ENCODE measurements at regions not wholly inside any gene's neighbourhood (a gene's known extent, or its start where the extent isn't known, plus 50 kb on each side); places are given as distances from the start of the nearest gene placed in this dataset.

DNA sequence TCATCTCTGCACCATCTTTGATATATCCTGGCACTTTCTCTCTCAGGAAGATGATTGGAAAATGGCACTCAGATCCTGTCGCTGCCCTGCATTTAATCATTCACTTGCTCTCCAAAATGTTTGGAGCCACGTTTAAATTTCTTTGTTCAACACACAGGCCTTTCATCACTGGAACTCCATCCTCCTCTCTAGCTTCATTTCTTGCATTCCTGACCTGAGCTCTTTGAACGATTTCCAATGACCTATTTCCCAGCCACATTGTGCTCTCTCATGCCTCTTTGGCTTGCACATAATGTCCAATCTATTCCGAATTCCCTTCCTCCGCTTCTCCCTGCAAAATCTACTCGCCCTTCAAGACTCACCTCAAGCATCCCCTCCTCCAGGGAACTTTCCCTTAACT lies 287.4 kb upstream of the NBEA start:
- DNase-seq = no peak

DNA sequence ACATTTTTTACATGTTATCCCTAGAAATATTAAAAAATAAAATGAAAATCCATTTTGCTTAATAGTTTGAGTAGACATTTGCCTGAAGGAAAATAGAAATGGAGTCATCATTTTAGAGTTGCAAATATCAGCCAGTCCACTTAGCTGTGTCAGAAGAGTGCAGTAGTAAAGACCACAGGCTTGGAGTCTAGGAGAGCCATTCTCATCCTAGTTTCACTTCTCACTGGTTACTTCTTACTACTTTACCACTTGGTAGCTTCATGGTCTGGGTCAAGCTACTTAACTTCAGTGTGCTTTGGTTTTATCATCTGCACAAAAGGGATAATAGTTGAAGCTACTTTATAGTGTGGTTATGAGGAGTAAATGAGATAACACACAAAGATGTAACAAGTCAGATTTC lies 286.5 kb upstream of the NBEA start:
- DNase-seq = no peak

DNA sequence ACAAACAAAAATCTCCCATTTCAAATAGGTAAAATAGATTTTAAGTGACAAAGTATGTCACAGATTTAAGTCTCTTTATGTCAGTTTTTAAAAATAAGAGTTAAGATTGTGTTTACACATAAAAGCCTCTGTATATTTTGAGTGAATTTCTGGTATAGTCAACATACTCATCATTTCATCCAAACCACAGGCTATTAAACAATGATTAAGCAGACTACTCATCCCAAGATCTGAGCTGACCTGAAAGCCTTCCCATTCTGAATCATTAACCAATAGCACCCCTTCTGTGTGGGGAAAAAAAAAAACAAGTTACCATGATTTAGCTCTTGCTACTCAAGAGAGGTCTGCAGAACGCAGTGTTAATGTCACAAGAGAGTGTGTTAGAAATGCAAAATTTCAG lies 284.4 kb upstream of the NBEA start:
- DNase-seq = no peak

DNA sequence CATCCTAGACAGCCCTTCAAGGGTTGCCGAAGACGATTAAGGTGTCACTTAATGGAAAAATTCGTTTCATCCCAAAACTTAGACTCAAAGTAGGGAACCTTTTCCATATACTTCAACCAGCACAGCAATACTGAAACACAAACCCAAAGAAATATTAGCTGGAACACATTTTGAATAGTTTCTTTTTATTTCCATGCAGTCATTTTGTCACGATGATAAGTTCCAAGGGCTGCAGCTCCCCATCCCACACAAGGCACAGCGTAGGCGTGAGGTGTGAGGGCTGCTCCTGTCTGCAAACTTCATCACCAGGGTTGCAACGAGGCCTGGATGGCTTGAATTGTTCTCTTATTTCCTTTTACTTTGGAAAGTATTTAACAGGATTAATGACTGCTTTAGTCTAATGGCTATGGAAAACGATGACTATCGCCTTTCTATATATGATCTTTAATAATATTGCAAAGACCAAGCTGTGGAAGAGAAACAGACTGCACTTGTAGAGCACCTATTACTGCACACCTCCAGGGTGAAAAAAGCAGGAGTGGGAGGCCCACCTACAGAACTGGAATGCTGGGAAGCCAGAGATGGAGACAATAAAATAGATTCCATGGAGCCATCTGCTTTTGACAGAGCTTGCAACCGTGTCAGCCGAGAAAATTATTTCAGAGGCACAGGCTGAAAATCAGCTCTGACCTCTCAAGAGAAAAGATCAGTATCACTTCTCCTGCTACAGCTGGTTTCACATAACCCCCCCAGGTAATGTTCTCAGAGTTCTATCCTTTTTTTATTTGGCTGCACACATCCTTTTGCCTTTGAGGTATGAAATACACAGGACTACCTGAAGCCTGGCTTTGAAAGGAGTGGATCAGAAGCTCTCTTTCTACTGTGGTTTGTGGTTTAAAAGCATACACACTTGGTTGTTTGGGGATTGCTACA lies 274.5 kb upstream of the NBEA start:
- no peak for DNase-seq

DNA sequence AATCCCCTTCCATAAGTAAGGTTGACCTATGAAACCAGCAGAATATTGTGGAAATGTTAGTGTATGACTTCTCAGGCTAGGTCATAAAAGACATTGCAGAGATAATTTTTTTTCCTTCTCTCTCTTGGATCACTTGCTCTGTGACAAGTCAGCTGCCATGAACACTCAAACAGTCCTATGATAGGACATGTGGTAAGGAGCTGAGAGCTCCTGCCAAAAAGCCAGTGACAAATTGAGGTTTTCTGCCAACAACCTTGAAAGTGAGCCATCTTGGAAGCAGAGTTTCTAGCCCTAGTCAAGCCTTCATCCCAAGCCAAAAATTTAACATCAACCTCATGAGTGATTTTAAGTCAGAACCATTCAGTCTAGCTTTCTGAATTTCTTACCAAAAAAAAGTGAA lies 270.9 kb upstream of the NBEA start:
- no peak for DNase-seq

- DNase-seq = no peak
Measured at GRCh38 chr13:34672631-34673030, 269.4 kb upstream of the NBEA start.

DNA sequence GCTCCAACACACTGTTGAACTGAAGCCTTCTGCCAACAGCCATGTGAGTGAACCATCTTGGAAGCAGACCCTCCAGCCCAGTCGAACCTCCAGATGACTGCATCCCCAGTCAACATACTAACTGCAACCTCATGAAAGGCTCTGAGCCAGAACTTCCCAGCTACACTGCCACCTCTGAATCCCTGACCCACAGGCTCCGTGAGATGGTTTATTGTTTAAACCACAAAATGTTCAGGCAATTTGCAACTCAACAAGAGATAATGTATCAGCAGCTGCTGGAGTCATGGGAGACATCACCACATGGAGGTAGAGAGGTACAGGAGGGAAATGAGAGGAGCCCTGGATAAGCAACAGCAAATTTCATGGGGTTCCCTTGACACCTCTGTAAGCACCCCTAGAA lies 266.4 kb upstream of the NBEA start:
- no peak for DNase-seq

- no peak for DNase-seq
Measured at GRCh38 chr13:34678154-34678553, 263.9 kb upstream of the NBEA start.

DNA sequence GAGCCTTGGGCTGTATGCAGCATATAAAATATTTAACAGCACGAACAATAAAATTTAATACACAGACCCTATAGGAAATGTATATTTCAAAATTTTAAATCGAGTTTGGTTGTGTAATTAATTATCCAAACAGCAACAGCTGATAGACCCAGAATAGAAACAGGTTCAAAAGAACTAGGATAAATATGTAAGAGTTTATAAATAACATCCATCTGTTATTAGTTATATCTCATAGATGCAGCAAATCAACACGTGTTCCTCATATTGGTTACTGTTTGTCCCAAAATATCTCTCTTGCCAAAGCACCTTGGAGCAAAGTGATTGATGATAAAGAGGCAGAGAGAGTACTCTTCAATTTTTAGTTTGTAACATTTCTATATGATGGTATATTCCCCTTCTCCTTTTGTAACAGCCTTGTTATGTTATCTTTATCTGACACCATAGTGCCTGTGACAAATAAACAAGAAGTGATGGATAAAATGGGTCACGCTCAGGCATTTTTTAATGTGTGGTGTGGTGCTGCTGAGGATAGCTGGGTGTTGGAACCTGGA lies 260.6 kb upstream of the NBEA start:
- no peak for DNase-seq

GRCh38 chr13:34695063-34695462 lies 247.0 kb upstream of the NBEA start:
- no peak for DNase-seq

DNA sequence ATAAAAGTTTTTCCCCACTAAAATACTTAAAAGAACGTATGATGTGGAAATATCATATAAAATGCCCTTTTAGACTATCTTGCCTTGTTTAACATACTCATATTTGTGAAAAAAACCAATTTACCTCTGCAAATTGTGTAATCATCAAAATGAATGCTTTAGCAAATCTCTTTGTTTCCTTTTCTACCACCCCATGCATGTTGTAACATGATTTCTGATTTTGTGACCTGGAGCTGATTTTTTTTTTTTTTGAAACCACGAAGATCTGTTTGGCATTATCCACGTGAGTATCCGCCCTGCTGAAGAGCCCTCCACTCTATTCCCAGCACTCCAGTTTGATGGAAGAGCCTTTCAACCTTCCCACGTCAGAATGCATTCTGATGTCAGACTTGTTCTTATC lies 245.8 kb upstream of the NBEA start:
- peak; percentile 26 for DNase-seq

DNA sequence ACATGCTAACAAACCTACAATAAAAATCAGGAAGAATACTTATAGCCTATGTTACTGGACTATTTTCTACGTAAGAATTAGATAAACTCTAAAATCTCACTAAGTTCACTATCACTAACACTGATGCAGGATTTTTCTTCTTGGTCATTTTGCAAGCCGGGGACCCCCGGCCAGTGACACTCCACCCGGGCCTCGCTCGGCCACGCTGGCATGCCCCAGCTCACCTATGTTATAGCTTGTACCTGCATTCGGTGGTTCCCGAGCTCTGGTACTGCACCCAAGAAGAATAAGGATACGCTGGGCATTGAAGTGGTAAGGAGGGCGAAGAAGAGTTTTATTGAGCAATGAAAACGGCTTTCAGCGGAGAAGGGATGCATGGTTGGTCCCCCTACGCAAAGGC lies 245.3 kb upstream of the NBEA start:
- DNase-seq = no peak

GRCh38 chr13:34698945-34699344 lies 243.1 kb upstream of the NBEA start:
- no peak for DNase-seq

DNA sequence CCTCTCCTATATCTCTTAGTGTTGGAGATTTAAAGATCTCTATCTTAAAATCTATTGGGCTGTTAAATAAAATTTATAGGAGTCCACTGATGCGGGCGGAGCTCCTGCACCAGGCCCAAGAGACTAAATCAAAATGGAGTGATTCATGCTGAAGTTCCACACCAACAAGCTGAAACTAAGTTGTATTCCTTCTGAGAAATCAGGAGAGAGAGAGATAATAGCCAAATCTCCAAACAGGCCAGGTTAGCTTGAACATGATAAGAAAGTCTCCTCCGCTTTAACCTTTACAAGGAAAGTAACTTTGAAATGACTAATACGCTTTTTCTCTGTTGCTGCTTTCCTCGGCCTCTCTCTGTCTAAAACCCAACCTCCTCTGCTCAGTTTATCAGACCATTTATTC lies 241.9 kb upstream of the NBEA start:
- no peak for DNase-seq

DNA sequence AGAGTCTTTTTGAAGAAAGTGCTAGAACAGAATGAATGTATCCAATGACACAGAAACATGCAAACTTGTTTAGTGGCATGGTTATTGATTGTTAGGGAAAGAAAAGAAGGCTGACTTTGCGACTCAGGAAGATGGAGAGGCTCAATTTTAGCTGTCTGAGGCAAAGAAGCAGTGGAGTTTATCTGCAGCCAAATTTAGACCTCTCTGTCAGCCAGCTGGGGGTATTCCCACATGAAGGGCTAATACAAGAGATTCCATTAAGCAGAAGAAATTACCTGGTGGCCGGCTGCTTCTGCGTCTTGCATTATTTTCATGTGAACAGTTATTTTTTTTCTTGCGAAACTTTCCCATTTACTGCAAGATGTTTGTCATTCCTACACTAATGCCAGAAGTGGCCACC lies 240.2 kb upstream of the NBEA start:
- no peak for DNase-seq

DNA sequence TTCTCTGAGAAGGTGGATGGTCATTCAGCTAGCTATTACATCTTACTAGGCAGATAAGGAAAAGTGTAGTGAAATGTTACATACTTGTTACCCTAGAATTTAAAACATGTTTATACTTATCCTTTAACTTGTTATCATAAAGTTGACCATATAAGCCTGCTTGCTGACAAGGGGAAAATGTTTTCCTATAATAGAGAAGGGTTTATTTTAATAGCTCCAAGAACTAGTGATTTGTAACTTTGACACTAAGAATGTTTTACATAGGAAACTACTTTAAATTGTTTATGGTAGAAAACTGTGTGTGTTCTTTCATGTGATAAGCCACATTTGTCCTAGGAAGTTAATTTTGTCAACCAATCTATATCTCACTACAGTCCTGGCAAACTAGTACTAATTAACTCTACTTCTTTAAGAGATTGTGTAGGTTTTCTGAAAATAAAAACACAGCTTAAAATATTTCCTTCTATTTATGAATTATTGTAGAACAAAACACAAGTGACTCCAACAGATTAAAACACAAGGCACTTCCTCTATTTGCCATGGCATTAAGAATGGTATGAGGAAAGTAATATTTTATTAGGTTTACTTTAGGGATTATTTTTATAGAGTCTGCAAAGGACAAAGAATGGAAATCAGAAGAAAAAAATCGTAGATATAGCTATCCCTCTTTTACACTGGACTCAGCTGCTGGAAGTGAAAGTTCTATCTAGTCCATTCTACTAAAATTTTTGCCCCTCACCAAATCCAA lies 233.3 kb upstream of the NBEA start:
- no peak for DNase-seq

GRCh38 chr13:34719060-34719875 lies 222.8 kb upstream of the NBEA start:
- DNase-seq = no peak

DNA sequence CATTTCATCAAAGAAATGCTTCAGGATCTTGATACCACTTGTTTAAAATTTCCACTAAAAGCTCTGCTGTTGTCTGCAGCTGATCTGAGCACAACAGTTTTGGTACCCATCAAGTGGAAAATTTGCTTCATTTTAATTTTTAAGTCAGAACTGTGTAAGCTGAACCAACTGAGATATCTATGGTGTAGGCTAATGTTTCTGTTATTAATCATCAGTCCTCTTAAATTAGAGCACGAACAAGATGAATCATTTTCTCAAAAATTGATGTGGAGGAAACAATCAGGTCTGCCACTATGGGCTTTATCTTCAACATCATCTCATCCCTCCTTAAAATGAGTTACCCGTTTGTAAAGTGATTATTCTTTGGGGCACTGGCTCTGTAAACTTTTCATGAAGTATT lies 221.5 kb upstream of the NBEA start:
- no peak for DNase-seq

DNA sequence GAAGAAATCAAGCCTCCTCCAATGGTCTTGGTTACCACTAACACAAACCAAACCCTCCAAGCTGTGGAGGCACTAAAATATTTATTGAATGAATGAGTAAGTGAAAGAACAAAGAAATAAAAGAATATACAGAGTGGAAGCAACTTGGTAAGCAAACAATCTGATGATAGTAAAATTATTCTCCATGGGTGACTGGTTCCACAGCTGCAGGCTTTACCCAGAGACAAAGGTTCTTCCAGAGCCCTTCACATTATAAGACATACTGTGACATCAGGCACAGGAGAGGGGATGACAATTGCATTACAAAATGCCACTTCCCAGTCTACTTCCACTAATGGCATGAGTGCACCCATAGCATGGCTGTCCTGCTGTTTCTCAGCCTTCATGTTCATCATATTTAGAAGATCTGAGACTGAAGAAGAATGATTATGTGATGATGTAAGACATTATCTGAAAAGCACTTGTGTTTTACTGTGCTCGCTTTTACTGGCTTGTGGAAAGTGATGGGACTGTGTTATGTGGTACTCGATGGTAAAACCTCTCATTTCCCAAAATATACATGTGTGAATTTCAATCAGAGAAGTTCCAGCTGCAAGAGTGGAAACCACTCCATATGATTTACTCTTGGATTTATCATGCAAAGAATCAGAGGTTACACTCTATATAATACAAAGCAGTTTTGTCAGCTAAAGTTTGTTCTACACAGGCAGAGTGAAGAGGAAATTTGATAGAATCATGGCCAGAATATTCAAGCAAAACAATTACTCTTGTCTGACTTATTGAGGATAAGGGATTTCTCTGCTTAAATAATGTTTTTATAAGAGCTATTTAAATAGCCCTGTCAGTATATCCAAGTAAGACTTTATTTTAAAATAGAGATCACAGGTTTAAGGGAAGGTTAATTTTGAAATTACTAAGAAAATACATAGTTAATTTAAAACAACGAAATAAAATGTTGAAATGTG lies 220.2 kb upstream of the NBEA start:
- peak; percentile 90 for DNase-seq

DNA sequence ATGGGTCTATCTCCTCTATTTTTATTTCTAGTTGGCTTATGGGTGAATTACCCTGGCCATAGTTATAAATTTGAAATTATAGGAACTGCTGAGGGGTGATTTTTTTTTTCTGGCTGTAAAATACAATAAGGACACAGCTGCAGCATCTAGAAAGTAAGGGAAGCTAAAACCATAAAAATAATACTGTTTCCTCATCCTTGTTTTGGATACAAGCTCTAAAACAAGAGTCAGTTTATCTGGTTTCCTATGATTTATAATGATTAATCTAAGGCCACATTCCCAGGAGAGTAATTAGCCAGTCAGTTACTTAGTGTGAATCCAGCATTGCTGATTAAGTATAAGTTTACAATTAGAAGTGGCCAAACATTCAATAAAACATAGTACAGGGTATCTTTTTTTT lies 219.1 kb upstream of the NBEA start:
- no peak for DNase-seq

DNA sequence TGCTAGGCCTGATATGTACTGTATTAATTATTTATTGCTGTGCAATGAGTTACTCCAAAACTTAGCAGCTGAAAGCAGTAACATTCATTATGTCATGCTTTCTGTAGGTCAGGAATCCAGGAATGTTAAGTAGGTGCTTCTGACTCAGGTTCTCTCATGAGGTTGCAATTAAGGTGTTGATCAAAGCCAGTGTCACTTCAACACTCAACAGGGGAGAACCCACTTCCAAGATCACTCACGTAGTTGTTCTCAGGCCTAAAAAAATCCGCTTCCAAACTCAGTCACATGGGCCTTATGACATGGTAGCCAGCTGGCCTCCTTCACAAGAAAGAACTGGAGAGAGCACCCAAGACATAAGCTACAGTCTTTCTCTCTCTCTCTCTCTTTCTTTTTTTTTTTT lies 211.1 kb upstream of the NBEA start:
- no peak for DNase-seq

DNA sequence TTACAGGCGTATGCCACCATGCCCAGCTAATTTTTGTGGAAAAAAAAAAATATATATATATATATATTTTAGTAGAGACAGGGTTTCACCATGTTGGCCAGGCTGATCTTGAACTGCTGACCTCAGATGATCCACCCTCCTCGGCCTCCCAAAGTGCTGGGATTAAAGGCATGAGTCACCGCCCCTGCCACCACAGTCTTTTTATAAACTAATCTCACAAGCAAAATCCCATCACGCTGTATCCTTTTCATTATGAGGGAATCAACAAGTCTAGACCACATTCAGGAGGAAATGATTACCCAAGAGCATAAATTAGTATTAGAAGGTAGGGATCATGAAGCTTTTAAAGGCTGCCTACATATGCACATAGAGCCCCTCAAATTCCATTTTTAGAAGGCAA lies 210.6 kb upstream of the NBEA start:
- no peak for DNase-seq
